BJ (cell line): ENCODE measurements at regions not wholly inside any gene's neighbourhood (a gene's known extent, or its start where the extent isn't known, plus 50 kb on each side); places are given as distances from the start of the nearest gene placed in this dataset.

Experiments
- CTCF ChIA-PET: fragments of 350-600 bp; formaldehyde crosslinking; extraction: SDS; loops from one replicate; lab custom pipeline; 2021; ENCODE audit warnings: antibody characterized with exemption, inconsistent platforms; lab: Yijun Ruan, JAX
- POLR2A ChIA-PET: fragments of 300-600 bp; sonication (Branson Sonifier 250); formaldehyde crosslinking; extraction: SDS; loops from one replicate; lab custom pipeline; 2021; ENCODE audit warnings: antibody characterized with exemption; lab: Charles Lee
- DNase-seq: peaks from one replicate; pipeline ENCODE4 v3.0.0-alpha.2; 2011; ENCODE audit warnings: low read depth
- H3K27me3 ChIP-seq: 2 replicates; pipeline ENCODE4 v1.6.0; 2011; ENCODE audit warnings: low read length; ENCODE audit not compliant: control insufficient read depth, insufficient read depth
- H3K36me3 ChIP-seq: 2 replicates; pipeline ENCODE4 v1.5.1; 2011; ENCODE audit warnings: low read length; ENCODE audit not compliant: control insufficient read depth, insufficient read depth
- H3K4me3 ChIP-seq: 2 replicates; pipeline ENCODE4 v1.5.1; 2011; ENCODE audit warnings: low read depth, mild to moderate bottlenecking, control low read depth, low read length
- TF ChIP-seq, protein P1 (sequence below): IDR thresholded peaks from 2 replicates; pipeline ENCODE4 v1.5.1; 2011; ENCODE audit warnings: low read depth, mild to moderate bottlenecking, control low read depth, inconsistent platforms, low read length, moderate library complexity; ENCODE audit not compliant: insufficient read depth

DNA sequence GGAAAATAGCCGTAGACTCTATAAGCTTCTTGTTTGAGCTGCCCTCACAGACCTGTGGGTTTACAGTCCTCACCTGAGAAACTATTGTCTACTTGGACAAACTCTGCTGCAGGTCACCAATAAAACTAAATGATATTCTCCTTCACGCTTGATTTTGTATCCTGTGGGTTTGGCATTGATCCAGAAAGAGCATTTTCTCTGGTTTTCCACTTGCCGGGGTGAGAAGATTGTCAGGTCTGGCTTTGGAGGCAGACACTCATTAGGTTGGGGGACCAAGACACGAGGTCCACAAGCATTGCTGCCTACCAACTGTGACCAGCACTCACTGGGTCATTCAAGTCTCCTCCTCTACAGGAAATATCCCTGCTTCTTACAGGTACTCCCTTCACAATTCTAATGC is 68.5 kb downstream of the CDC14C start:
- no peaks in the 10 kb centered on the region for H3K36me3 ChIP-seq
- H3K27me3 ChIP-seq: no peaks in the 10 kb centered on the region
- DNase-seq: no peak
- TF ChIP-seq, protein P1, sequence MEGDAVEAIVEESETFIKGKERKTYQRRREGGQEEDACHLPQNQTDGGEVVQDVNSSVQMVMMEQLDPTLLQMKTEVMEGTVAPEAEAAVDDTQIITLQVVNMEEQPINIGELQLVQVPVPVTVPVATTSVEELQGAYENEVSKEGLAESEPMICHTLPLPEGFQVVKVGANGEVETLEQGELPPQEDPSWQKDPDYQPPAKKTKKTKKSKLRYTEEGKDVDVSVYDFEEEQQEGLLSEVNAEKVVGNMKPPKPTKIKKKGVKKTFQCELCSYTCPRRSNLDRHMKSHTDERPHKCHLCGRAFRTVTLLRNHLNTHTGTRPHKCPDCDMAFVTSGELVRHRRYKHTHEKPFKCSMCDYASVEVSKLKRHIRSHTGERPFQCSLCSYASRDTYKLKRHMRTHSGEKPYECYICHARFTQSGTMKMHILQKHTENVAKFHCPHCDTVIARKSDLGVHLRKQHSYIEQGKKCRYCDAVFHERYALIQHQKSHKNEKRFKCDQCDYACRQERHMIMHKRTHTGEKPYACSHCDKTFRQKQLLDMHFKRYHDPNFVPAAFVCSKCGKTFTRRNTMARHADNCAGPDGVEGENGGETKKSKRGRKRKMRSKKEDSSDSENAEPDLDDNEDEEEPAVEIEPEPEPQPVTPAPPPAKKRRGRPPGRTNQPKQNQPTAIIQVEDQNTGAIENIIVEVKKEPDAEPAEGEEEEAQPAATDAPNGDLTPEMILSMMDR: no peak
- ChIA-PET POLR2A (no interaction called here), CTCF (no interaction called here)
- no peak overlapping the region for H3K4me3 ChIP-seq

DNA sequence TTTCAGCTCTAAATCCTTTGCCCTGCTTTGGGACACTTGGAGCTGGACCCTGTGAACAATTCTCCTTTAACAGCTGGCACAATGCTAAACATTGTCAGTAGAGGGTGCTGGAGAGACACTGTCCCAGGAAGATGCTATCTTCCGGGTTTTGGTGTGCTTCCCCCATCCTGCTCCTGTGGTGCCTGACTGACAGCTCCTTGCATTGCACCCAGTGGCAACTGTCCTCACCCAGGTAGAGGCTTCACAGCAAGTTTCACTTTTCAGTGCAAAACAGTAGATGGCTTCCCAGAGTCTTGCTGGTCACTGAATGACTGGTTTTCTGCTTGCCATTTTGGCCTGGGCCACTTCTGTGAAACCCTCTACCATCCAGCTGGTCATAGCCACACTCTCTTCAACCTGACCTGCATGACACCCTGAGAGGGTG is 77.3 kb downstream of the CDC14C start:
- TF ChIP-seq, protein P1: no peak
- H3K36me3 ChIP-seq: no peaks in the 10 kb centered on the region
- CTCF ChIA-PET: interaction anchor here (0.6 to 0.8 kb wide), 2 partner anchors 20 to 177 kb away, joined by 3 read pairs; no protein-coding TSS in a partner anchor
- POLR2A ChIA-PET: no interaction called here
- no peak for DNase-seq
- H3K4me3 ChIP-seq: no peak overlapping the region
- no peaks in the 10 kb centered on the region for H3K27me3 ChIP-seq

DNA sequence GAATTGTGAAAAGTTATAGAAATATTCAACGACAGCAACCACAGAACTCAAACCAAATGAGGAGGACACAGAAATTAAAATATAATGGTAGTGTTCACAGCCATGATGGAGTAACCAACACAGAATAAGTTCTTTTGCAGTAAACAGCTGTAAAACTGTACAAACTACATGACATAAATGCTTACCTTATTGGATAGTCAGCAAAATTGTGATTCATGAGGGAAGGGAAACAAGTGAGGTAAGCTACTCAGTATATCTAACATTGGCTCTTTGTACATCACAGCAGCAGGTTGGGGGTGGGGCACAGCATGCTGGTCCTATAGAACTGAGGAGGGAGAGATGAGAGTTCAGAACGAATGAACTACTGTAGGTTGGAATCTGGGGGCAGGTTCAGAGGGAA is 86.4 kb downstream of the CDC14C start:
- Histone ChIP-seq H3K4me3 (no peak overlapping the region), H3K27me3 (no peaks in the 10 kb centered on the region), H3K36me3 (no peaks in the 10 kb centered on the region)
- ChIA-PET CTCF (no interaction called here), POLR2A (no interaction called here)
- no peak for DNase-seq
- TF ChIP-seq, protein P1: no peak

DNA sequence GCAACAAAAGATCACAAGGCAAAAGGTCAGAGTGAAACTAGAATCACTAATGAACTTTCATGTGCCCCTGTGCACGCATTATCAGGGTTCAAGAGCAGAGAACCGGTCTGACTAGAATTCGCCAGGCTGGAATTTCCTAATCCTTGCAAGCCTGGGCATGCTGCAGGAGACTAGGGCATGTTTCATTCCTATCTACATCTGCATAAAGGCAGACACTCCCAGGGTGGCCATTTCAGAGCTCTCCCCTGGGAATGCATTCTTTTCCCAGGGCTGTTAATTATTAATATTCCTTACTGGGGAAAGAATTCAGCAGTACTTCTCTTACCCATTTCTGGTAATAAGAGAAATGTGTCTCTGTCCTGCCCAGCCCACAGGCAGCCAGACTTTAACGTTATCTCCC is 90.5 kb downstream of the CDC14C start:
- POLR2A ChIA-PET: no interaction called here
- no peak overlapping the region for H3K4me3 ChIP-seq
- no peak for DNase-seq
- TF ChIP-seq, protein P1: no peak
- CTCF ChIA-PET: no interaction called here
- H3K36me3 ChIP-seq: no peaks in the 10 kb centered on the region
- no peaks in the 10 kb centered on the region for H3K27me3 ChIP-seq

DNA sequence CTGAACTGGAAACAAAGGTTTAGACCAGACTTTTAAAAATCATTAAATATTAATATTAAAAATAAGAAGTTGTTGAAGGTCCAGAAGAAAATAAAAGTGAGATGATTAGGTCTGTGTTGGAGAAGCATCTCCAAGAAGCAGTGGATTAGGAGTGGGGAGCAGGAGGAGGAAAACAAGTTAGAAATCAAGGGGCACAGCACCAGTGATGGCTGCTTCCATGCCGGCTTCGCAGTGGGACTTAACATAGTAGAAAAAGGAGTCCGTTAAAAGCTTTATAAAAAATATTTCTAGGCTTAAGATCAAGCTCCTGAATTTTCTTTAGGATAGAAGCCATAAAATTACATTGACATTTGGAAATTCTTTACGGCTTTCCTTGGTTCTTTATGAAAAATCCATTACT is 95.8 kb downstream of the CDC14C start:
- ChIA-PET CTCF (no interaction called here), POLR2A (no interaction called here)
- no peak overlapping the region for H3K4me3 ChIP-seq
- no peaks in the 10 kb centered on the region for H3K27me3 ChIP-seq
- H3K36me3 ChIP-seq: no peaks in the 10 kb centered on the region
- TF ChIP-seq, protein P1: no peak
- DNase-seq: no peak
